22Rv1 (cell line): ENCODE measurements at regions not wholly inside any gene's neighbourhood (a gene's known extent, or its start where the extent isn't known, plus 50 kb on each side); places are given as distances from the start of the nearest gene placed in this dataset.

ENCODE experiments used
- H3K27ac ChIP-seq: fragments of 450-650 bp; 2 replicates; pipeline ENCODE4 v1.5.1; 2017
- ZFX ChIP-seq: fragments of 450-650 bp; IDR thresholded peaks from 2 replicates; pipeline ENCODE4 v1.6.1; 2017; ENCODE audit warnings: antibody characterized with exemption, borderline replicate concordance
- TF ChIP-seq, protein P1 (sequence below): fragments of 450-650 bp; IDR thresholded peaks from 2 replicates; pipeline ENCODE4 v1.5.1; 2017; ENCODE audit warnings: mild to moderate bottlenecking

DNA sequence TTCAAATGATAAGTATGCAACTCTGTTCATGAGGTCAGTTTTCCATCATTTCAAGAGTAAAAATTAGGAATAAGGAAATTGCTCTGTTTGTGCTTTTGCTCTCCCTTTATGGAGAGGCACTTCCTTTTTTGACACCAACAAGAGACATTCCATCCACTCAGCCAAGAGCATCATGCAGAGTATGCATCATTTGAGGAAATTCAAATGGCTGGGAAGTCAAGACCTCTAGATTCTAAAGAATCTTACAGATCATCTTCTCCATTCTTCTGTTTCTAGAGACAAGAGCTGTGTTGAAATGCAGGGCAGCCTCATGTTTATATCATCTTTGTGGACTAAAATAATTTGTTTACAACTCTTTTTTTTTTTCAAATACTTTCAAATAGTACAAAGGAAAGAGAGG, 669.4 kb downstream of the CDH11 start:
- H3K27ac ChIP-seq, result no peak overlapping the region
- TF ChIP-seq, protein P1, sequence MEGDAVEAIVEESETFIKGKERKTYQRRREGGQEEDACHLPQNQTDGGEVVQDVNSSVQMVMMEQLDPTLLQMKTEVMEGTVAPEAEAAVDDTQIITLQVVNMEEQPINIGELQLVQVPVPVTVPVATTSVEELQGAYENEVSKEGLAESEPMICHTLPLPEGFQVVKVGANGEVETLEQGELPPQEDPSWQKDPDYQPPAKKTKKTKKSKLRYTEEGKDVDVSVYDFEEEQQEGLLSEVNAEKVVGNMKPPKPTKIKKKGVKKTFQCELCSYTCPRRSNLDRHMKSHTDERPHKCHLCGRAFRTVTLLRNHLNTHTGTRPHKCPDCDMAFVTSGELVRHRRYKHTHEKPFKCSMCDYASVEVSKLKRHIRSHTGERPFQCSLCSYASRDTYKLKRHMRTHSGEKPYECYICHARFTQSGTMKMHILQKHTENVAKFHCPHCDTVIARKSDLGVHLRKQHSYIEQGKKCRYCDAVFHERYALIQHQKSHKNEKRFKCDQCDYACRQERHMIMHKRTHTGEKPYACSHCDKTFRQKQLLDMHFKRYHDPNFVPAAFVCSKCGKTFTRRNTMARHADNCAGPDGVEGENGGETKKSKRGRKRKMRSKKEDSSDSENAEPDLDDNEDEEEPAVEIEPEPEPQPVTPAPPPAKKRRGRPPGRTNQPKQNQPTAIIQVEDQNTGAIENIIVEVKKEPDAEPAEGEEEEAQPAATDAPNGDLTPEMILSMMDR, result no peak
- no peak for TF ChIP-seq ZFX

GRCh38 chr16:64450177-64450576, 671.7 kb downstream of the CDH11 start:
- H3K27ac ChIP-seq, result no peak overlapping the region
- TF ChIP-seq ZFX, result no peak
- TF ChIP-seq, protein P1, result no peak

DNA sequence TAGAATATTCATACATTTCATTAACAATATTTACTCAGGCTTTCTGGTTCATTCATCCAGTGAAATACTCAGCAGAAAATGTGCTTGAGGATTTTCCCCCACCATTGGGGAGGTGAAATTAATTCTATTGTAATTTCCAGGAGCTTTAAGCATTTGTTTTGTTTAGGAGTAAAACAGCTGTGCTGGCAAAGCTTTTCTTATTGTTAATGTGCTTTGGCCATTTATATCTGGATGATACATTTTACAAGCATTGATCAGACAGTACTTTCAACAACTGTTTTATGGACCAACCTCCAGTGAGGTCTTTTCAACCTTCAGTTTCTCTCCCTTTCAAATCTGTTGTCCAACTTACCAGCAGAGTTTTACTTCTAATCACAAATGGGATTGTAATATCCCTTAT, 672.4 kb downstream of the CDH11 start:
- TF ChIP-seq, protein P1, result no peak
- no peak for TF ChIP-seq ZFX
- H3K27ac ChIP-seq, result no peak overlapping the region

DNA sequence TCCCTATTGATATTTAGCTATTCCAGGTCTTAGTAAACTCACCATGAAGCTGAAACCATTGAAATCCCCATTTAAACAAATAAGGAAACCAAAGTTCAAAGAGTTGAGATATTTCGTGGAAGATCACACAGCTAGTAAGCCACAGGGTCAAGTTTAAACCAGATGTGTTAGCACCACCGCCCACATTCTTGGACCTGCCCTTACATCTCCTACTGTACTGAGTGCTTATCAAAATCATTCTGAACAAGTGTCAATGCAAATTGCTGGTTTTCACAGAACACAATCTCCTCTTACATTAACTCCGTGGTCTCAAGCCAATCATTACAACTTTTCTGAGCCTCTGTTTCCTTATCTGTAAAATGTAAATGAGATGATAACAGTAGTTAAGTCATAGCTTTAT, 676.2 kb downstream of the CDH11 start:
- TF ChIP-seq, protein P1, result no peak
- no peak for TF ChIP-seq ZFX
- no peak overlapping the region for H3K27ac ChIP-seq

- TF ChIP-seq, protein P1, result no peak
- no peak for TF ChIP-seq ZFX
These were observed 676.6 kb downstream of the CDH11 start for GRCh38 chr16:64445245-64445644.

GRCh38 chr16:64440421-64440831, 681.4 kb downstream of the CDH11 start:
- no peak overlapping the region for H3K27ac ChIP-seq
- TF ChIP-seq, protein P1, result no peak
- TF ChIP-seq ZFX, result no peak

More at GRCh38 chr16:64445245-64445644, 676.6 kb downstream of the CDH11 start:
- H3K27ac ChIP-seq, result no peak overlapping the region

DNA sequence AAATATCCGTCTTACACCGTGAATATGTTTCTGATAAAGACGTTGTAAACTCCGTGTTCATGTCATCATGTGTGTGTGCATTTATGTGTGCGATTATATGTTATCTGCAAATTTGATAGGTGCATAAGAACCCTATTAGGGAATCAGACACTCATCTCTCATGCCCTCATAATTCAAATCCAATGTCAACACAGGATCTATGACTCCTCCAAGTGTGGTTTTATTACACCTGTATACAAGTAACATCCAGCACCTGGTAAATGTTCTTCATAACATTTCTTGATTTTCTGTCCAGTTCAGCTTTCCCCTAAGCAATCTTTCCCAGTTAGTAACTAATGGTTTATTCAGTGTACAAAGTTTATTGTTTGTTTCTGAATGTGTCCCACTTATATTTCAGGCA, 681.9 kb downstream of the CDH11 start:
- no peak overlapping the region for H3K27ac ChIP-seq
- TF ChIP-seq, protein P1, result no peak
- no peak for TF ChIP-seq ZFX
